KBM-7 (cell line): ENCODE measurements at regions not wholly inside any gene's neighbourhood (a gene's known extent, or its start where the extent isn't known, plus 50 kb on each side); places are given as distances from the start of the nearest gene placed in this dataset.

Experiments used
- DNase-seq: peaks from one replicate; pipeline ENCODE4 v3.0.0-alpha.2; 2015
- in situ Hi-C: fragments of 300-500 bp; cut with MboI; formaldehyde crosslinking; loops from 2 replicates; pipeline ENCODE4 v1.14.3; 2020; ENCODE audit warnings: low sequenced_read_pairs, low pct_unique_long_range_greater_than_20kb, mixed read lengths

DNA sequence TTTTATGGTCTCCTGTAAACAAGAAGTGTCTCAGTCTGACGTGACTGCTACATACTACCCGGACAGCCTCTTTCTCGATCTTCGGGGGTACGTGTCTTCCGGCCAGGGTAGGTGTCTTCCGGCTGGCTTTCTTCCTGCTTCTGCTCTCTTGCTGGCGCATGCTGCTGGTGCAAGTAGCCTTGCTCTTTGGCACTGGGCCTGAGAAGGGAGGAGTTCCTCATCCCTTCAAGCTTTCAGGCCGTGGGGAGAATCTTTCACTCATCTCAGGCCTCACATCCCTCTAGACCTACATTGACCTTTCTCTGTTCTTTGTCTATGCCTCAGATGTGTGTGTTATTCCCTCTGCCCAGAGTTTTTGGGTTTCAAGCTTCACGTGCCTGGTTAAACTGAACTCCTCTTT is 130.4 kb downstream of the JCAD start:
- no peak for DNase-seq
- in situ Hi-C loops = no loop called here

DNA sequence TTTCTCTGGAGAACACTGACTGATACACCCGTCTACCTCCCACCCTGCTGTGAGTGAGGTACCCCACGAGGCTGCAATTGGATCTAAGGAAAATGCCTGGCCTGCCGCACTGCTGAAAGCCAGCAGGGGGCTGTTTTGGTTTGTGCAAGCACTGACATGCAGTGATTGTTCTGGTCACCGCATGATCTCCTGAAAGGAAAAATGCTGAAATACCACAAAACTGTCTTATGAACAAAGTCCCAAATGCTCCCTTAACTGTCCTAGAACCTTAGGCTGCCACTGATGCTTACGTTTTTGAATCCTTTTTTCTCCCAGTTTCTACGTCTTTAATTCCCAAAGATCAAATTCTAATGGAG is 132.7 kb downstream of the JCAD start:
- DNase-seq = no peak
- in situ Hi-C loops = no loop called here

DNA sequence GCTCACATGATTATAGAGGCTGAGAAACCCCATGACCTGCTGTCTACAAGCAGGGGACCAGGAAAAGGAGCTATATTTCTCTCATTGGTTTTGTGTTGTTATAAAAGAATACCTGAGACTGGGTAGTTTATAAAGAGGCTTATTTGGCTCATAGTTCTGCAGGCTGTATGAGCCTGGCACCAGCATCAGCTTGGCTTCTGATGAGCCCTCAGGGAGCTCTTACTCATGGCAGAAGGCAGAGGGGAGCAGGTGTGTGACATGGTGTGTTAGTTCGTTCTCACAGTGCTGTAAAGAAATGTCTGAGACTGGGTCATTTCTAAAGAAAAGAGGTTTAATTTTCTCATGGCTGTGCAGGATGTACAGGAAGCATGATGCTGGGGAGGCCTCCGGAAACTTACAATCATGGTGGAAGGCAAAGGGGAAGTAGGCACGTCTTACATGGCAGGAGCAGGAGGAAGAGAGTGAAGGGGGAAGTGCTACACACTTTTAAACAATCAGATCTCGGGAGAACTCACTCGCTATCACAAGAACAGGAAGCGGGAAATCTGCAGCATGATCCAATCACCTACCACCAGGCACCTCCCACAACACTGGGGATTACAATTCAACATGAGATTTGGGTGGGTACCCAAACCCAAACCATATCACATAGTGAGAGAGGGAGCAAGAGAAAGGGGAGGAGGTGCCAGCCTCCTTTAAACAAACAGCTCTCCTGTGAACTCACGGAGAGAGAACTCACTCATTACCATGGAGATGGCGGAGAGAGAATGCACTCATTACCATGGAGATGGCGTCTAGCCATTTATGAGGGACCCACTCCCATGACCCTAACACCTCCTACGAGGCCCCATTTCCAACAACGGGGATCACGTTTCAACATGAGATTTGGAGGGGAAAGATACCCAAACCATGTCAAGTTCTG is 133.4 kb downstream of the JCAD start:
- DNase-seq = peak; percentile 71
- in situ Hi-C loops = no loop called here

DNA sequence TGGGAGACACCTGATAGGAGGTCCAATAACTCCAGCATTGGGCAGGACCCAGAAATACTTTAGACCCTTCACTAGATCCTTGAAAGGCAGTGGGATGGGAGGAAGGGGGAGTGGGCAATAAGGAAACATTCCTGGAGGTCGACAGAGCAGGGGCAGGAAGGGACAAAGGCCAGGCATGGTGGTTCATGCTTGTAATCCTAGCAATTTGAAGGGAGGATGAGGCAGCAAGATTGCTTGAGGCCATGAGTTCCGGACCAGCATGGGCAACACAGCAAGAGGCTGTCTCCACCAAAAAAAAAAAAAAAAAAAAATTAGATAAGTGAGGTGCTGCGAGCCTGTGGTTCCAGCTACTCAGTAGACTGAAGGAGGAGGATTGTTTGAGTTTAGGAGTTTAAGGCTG is 134.9 kb downstream of the JCAD start:
- DNase-seq = no peak
- in situ Hi-C loops = no loop called here

DNA sequence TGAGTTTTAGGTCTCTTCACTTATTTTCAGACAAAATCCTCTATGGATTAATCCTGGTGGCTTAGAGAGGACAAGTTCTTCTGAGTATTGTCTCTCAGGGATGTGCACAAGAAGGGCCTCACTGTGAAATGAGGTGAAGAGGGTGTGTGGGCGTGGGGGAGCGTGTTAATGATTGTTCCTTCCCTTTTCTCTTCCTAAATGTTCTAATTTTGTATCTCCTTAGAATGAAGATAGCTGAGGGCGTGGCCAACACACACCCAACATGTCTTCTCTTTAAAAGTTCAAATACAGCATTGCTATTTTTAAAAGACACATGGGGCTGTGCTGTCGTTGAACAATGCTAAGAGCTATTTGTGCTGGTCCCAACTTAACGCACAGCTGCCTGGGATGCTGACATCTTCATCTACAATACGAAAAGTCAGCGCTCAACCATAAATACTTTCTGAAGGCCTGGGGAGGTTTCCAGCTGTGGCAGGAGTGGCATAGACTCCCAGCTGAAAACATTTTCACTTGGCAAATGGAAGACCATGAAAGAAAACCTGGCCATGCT is 135.9 kb downstream of the JCAD start:
- in situ Hi-C loops = no loop called here
- DNase-seq = peak; percentile 60

DNA sequence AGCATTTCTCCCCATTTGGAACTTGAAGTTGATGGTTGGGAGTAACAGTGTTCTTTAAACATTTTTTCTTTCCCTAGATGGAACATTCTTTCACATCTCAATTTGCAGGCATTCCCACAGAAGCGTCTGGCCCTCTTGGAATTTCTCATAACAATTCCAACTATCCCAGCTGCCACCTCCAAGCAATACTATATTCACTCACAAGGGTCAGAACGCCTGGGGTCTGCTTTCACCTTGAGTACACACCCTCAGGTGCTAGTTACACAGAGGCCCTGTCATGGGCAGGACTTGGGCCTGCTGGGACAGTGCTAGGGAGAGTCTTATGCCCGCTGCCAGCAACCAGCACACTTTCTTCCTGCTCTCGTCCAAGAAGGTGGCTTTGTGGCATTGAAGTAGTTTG is 136.5 kb downstream of the JCAD start:
- DNase-seq = no peak
- in situ Hi-C loops = no loop called here

DNA sequence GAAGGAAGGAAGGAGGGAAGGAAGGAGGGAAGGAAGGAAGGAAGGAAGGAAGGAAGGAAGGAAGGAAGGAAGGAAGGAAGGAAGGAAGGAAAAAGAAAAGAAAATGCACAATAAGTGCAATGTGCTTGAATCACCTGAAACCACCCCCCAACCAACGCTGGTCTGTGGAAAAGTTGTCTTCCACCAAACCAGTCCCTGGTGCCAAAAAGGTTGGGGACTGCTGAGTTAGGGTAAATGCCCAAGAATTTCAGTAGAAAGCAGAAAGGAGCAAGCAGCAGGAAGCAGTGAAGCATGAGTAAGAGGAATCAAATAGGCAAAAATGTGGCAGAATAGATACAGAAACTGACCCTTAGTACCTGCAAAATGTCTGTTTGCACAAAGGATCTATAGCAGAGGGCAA is 137.2 kb downstream of the JCAD start:
- no peak for DNase-seq
- in situ Hi-C loops = no loop called here

DNA sequence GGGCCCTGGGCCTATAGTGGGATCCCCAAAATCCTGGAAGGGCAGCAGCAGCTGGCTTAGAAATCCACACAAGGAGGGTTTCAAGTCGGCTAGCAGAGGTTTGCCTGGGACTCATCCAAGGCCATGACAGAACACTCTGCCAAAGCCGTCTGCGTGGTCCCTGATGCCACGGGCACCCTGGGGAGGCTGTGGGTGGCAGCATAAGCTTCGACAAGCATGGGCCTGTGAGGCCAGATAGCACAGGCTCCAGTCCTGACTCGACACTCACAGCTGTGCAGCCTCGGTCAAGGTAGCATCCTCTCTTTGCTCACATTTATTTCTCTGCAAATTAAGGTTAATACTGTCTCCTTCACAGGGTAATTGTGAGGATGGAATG is 138.3 kb downstream of the JCAD start:
- in situ Hi-C loops = no loop called here
- no peak for DNase-seq

DNA sequence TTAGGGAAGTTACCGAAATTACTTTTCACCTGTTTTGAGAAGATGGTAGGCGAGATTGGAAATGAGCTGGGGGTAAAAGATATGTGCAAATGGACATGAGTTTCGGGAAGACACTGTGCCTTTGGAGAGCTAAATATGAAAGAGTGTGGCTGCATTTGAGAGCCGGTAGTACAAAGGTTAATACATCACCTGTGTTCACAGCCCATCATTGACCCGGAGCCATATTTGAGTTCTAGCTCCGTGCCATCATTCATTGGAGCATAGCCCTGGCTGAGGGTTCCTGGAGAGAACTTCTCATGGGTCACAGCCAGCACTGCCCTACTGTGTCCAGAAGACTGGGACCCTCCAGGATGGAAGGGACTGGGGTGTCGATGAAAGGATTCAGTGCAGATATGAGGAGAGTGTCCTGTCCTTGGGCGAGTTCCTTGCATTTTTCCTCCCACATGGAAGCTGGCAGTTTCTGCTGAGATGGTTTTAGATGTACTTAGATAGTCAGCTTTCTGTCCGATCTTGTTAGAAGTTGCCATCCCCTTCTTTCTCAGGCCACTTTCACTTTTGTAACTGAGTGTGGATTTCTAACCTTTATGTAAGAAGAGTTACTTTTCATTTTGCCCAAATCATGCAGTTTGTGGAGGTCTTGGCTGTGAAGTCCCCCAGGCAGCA is 138.8 kb downstream of the JCAD start:
- no peak for DNase-seq
- in situ Hi-C loops = no loop called here

DNA sequence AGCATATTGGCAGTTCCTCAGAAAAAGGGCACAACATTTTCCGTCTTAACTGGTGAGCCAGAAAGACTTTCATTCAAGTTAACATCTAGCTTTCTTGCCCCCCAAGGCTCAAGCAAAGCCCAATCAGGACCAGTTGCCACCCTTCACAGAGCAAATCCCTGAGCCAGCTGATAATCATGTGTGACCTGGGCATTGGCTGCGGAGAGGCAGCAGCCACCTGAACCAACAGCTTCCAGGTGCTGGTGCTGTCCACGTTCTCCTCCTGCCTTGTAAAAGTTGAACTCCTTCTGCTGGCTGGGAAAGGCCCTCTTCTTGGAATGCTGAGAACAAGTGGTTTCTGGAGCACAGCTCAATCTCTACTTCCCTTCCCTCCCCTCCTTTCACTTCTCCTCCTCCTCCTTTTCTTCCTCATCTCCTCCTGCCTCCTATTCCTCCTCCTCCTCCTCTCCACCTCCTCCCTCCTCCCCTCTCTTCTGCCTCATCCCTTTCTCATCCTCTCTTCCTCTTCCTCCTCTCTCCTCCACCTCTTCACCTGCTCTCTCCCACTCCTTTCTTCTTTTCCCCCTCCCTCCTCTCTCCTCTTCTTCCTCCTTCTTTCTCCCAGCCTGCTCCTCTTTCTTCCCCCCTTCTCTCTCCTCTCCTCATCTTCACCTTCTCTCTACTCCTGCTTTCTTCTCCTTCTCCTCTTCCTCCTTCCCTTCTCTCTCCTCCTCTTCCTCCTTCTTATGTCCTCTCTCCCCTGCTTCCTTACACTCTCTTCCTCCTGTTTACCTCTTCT is 140.6 kb downstream of the JCAD start:
- in situ Hi-C loops = no loop called here

DNA sequence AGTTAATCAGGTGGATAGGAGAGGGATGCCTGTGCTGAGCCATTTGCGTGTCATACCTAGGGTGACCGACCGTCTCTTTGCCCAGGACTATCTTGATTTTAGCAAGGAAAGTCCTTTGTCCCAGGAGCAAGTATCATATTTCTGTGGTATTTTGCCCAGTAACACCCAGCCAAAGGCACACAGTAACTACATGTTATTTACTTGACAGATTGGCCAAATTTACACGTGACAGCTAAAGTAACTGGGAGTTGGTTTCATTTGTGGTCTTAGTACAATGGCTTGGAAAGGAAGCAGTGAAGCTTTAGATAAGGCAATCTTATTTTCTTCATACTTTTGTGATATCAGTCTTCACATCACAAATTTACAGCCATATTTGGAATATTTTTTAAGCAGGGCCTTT is 142.1 kb downstream of the JCAD start:
- peak; percentile 11 for DNase-seq
- in situ Hi-C loops = no loop called here

More for the DNA sequence above, 140.6 kb downstream of the JCAD start:
- no peak for DNase-seq

DNA sequence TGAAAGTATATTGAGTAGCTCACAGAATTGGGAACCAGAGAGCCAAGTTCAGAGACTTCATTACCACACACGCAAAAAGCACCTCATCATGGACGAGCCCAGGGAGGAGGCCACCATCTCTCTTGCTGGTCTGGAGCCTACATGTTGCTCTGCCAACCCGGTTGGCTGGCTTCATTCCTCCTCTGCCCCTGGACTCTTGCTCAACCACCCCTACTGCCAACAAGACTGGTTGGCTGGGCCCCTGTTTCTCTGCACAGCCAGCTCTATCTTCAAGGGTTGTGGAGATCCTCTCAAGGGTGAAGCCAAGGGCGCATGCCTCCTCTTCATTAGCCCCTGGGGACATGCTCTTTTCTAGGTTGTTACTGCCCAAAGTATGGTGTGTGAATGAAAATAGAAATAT is 142.7 kb downstream of the JCAD start:
- in situ Hi-C loops = no loop called here
- no peak for DNase-seq

DNA sequence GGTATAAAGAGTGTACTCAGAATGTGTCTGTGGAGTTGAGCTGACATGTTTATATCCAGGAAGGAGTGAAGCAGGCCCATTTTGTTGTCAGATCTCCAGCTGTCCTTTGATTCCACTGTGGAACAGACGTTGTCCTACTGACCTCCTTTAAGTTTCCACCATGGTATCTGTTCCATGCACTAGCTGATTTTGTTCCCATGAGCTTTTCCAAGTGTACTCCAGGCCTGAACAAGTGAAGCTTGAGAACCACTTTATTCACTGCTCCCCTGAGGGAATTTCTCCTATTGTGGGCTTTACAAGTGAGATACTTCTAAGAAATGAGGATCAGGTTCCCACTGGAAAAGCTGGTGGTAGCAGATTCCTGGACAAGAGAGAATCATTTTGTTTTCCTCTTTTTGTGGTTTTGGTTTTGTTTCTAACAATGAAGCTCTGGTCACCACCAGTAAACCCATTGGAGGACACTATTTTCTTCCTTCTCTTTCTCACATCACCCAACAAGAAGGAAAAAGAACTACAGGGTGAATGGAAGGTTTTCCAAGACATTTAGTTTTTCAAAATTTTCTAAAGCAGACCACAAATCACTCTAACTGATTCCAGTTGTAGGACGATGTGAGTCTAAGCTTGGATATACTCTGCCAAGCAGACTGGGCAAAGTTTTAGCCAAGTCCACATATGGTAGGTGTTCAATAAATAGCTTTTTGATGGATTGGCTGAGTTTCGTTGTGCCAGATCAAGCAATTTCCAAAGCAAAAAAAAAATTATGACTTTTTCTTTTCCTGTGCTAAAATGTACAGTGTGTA is 144.2 kb downstream of the JCAD start:
- no peak for DNase-seq
- in situ Hi-C loops = no loop called here

DNA sequence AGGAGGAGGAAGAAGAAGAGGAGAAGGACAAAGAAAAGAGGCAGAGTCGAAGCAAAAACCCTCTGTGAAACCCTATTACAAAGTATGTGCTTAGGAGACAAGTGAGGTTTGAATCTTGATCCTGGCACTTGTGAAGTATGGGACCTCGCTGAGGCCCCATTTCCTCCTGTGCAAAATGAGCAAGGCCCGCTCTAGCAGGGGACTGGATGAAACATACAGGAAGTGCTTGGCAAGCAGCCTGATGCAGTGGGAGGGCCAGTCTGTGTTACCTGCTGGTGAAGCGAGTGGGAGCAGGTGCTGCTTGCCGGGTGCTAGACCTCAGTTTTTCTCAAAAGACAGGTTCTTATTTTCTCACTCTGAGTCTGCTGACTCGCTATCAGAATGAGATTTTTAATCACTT is 150.4 kb downstream of the JCAD start:
- in situ Hi-C loops = no loop called here
- no peak for DNase-seq

DNA sequence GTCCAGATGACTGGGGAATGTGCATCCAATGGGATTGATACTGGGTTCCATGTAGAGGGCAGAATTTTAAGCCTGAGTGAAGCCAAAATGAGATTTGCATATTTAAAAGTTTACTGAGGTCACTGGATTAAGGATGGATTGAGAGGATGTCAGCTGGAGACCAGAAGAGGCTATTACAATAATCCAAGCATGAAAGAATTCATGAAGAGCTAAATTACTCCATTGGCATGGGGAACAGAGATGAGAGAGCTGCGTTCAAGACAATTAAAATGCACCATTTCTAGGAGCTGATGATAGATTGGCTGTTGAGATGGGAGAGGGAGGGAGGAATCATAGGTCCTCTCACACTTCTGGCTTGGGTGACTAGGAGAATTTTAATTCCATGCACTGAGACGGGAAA is 158.5 kb downstream of the JCAD start:
- in situ Hi-C loops = no loop called here
- DNase-seq = no peak

DNA sequence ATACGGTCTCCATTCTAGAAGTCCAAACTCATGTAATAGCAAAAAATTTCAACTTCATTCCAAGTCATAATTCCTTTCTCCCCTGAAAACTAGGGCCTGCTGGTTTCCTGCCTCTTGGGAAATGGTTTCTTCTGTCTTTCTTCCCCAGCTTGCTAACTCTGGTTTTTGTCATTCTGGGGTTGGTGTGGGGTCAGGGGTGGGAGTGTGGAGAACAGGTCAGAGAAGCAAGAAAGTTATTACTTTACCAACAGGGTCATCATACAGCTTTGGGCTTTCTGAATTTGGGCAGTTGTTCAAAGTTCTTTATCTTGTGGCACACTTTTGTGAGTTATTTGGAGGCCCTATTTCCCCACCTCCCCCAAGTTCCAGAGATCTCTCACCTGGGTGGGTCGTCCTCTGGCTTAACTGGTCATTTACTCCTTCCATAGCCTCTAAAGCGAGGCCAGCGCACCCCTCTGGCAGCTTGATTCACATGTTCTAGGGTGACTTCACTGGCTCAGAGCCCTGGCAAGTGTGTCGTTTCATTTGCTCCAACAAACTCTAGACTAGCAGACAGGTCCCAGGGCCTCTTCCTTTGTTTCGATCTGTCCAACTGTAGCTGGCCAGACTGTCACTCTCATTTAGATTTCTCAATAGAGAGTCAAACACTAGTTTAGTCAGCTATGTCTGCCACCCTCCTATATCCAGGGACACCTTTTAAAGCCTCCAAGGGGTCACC is 161.2 kb downstream of the JCAD start:
- DNase-seq = no peak
- in situ Hi-C loops = no loop called here

DNA sequence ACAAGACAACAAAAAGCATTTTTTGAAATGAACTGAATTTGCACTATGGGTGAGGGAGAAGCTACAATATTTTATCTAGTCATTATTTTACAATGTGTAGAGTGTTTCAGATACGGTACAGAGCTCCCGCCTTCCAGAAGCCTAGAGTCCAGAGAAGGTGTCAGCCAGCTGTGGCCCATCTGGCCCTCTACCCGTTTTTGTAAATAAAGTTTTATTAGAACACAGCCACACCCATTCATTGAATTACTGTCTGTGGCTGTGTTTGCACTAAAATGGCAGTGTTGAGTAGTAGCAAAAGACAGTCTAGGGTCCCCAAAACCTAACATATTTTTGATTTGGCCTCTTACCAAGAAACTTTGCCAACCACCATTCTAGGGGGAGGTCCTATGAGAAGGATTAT is 162.0 kb downstream of the JCAD start:
- DNase-seq = no peak
- in situ Hi-C loops = no loop called here

DNA sequence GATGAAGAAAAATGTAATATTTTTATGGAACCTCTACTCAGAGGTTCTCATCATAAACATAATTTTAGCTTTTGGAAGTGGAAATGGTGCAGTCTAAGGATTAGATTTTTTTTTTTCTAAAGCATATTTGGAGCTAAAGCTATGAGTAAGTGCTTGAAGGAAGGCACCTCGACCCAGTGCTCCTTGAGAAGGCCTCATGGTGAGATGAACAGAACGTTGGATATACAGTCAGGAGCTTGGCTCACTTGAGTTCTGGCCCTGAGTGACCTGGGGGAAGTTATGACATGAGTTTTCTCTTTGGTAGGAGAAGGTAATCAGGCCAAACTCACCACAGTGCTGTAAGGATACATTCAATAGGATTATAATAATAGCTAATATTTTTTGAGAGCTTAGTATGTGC is 163.3 kb downstream of the JCAD start:
- in situ Hi-C loops = no loop called here
- DNase-seq = no peak

DNA sequence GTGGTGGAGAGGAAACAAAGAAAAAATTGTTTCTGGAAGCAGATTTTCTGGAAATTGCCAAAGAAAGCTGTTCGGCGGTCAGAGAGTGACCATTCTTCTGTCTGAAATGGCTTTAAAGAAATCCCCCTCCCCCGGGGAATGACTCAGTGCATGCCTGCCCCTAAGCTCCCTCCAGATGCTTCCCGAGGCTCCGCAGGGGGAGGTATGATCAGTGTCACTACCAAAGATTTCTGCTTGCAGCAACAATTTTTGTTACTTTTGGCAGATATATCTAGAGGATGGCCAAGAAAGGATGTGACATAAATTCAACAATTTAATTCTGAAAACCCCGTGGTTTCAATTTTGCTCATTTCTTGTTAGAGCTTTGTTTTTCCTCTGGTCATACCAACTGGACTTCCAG is 163.9 kb downstream of the JCAD start:
- DNase-seq = no peak
- in situ Hi-C loops = no loop called here
